ENCODE measurements at regions not wholly inside any gene's neighbourhood (a gene's known extent, or its start where the extent isn't known, plus 50 kb on each side); places are given as distances from the start of the nearest gene placed in this dataset.
A peak's percentile ranks its signal among the peaks of the same experiment; 100 is the strongest.

- no peak for TF ChIP-seq CTCF (IDR thresholded peaks at IDR 0.05)
- ATAC-seq (no peak), DNase-seq (no peak)
- no peaks in the 10 kb centered on the region for H3K36me3 ChIP-seq
- no peaks in the 10 kb centered on the region for H3K27me3 ChIP-seq
- no peaks in the 10 kb centered on the region for H3K4me1 ChIP-seq
- H3K4me3 ChIP-seq = no peak overlapping the region
- no peak overlapping the region for H3K27ac ChIP-seq
- intact Hi-C loops (cut with DNase I) = no loop called here
- H3K9me3 ChIP-seq = no peaks in the 10 kb centered on the region
Observed at GRCh38 chr12:83801972-83802371, 1110.6 kb downstream of the SLC6A15 start.

- Histone ChIP-seq H3K27ac (no peak overlapping the region), H3K4me3 (no peak overlapping the region), H3K36me3 (no peaks in the 10 kb centered on the region), H3K9me3 (no peaks in the 10 kb centered on the region), H3K4me1 (no peaks in the 10 kb centered on the region), H3K27me3 (no peaks in the 10 kb centered on the region)
- no peak for DNase-seq
- ATAC-seq = no peak
- intact Hi-C loops (cut with DNase I) = no loop called here
- TF ChIP-seq CTCF (IDR thresholded peaks at IDR 0.05) = no peak
Observed at GRCh38 chr12:83800022-83800421, 1112.6 kb downstream of the SLC6A15 start.

- no peak for ATAC-seq
- no peaks in the 10 kb centered on the region for H3K4me1 ChIP-seq
Observed at GRCh38 chr12:83796531-83796930, 1109.8 kb downstream of the TMTC2 start.

GRCh38 chr12:83793616-83794015, 1106.9 kb downstream of the TMTC2 start:
- Histone ChIP-seq H3K4me3 (no peak overlapping the region), H3K27me3 (no peaks in the 10 kb centered on the region), H3K4me1 (no peaks in the 10 kb centered on the region), H3K27ac (no peak overlapping the region), H3K36me3 (no peaks in the 10 kb centered on the region), H3K9me3 (no peaks in the 10 kb centered on the region)
- no peak for DNase-seq
- TF ChIP-seq CTCF (IDR thresholded peaks at IDR 0.05) = no peak
- intact Hi-C loops (cut with DNase I) = no loop called here
- ATAC-seq = no peak

More at GRCh38 chr12:83796531-83796930, 1109.8 kb downstream of the TMTC2 start:
- intact Hi-C loops (cut with DNase I) = no loop called here
- no peak for TF ChIP-seq CTCF (IDR thresholded peaks at IDR 0.05)
- Histone ChIP-seq H3K36me3 (no peaks in the 10 kb centered on the region), H3K9me3 (no peaks in the 10 kb centered on the region), H3K4me3 (no peak overlapping the region), H3K27ac (no peak overlapping the region), H3K27me3 (no peaks in the 10 kb centered on the region)
- no peak for DNase-seq

GRCh38 chr12:83784298-83784890, 1097.7 kb downstream of the TMTC2 start:
- Histone ChIP-seq H3K4me1 (no peaks in the 10 kb centered on the region), H3K4me3 (no peak overlapping the region), H3K27ac (no peak overlapping the region), H3K9me3 (peaks cover 0 to 2% of the 10 kb centered on the region in 2 donors), H3K36me3 (no peaks in the 10 kb centered on the region), H3K27me3 (no peaks in the 10 kb centered on the region)
- DNase-seq = peak in 1 of 4 donors; percentile 31
- ATAC-seq = no peak
- TF ChIP-seq CTCF (IDR thresholded peaks at IDR 0.05) = no peak
- intact Hi-C loops (cut with DNase I) = no loop called here
